ENCODE measurements at regions not wholly inside any gene's neighbourhood (a gene's known extent, or its start where the extent isn't known, plus 50 kb on each side); places are given as distances from the start of the nearest gene placed in this dataset.

- TF ChIP-seq POLR2A (IDR thresholded peaks at IDR 0.05; ENCODE audit: low read length) (no peak), GATA1 (IDR thresholded peaks at IDR 0.05; ENCODE audit: low read depth, low read length) (no peak)
Measured at GRCh38 chr2:120905824-120906571, 170.3 kb downstream of the GLI2 start.

Measured in erythroblast (primary cell).